Testis (tissue), 2 donors: ENCODE measurements at regions not wholly inside any gene's neighbourhood (a gene's known extent, or its start where the extent isn't known, plus 50 kb on each side); places are given as distances from the start of the nearest gene placed in this dataset.

Source experiments
- DNase-seq: peaks from one replicate; pipeline ENCODE4 v3.0.0-alpha.2; 2019
- H3K27ac ChIP-seq, 2 donors: fragments of 200-600 bp; sonication (generic); one replicate each; pipeline ENCODE4 v1.5.1; 2019
- H3K27me3 ChIP-seq: fragments of 200-600 bp; sonication (generic); one replicate; pipeline ENCODE4 v1.5.1; 2019
- H3K36me3 ChIP-seq: fragments of 200-600 bp; sonication (generic); one replicate; pipeline ENCODE4 v1.5.1; 2017; ENCODE audit warnings: low read depth; ENCODE audit errors: missing control alignments
- H3K4me1 ChIP-seq: fragments of 200-600 bp; sonication (generic); one replicate; pipeline ENCODE4 v1.5.1; 2019
- H3K4me3 ChIP-seq, 2 donors: fragments of 200-600 bp; sonication (generic); one replicate each; pipeline ENCODE4 v1.5.1; 2017 to 2019
- H3K9me3 ChIP-seq: fragments of 200-600 bp; sonication (generic); one replicate; pipeline ENCODE4 v1.5.1; 2017
- POLR2A ChIP-seq: fragments of 450-650 bp; IDR thresholded peaks from one replicate; pipeline ENCODE4 v1.6.1; 2017; ENCODE audit warnings: antibody characterized with exemption, mild to moderate bottlenecking, moderate library complexity
- WGBS, 2 donors: methylation state at CpG; one replicate each; pipeline ENCODE4 v1.1.5; 2018; 5-methylcytosine and 5-hydroxymethylcytosine counted together
- intact Hi-C: fragments of 100-400 bp; cut with DNase I; formaldehyde crosslinking; loops from one replicate; pipeline ENCODE4 v1.15.1; 2023; ENCODE audit warnings: low total_unique reads
- TF ChIP-seq, protein P1 (sequence below), 3 experiments: fragments of 450-650 bp in 2 of 3; fragments of 200-600 bp in 1 of 3; sonication (generic) in 1 of 3; IDR thresholded peaks; one replicate each; pipeline ENCODE4 v1.5.1; 2016 to 2019; ENCODE audit warnings: antibody characterized with exemption in 3 of 3, mild to moderate bottlenecking in 2 of 3, moderate library complexity in 1 of 3

DNA sequence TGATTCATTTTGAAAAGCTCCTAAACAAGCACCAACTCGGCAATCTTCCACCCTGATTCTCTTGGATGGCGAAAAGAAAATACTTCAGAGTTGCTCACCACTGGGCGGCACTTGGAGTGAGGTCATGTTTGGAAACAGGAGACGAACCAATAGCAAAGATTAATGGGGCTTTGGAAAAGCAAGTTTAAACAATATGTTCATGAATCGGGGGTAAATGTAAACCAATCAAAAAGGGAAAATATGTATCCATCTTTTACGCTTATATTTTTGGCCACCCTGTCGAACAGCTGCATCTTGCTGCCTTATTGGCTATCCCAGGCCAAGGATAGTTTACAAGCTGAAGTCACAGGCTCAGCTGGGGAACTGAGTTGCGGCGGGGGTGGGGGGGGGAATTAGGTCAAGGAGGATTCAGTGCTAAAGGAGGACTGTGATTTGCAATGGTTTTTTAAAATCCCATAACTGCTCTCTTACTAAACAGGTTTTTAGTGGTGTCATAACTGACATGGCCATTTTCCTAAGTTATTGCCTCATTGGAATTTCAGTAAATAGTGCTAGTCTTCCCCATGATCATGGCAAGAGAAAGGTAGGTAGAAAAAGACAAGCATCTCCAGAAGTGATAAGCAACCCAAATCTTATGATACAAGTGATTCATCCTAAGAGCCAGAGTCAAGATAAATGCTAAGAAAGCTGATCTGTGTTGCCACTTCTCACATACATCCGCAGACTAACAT lies 210.6 kb downstream of the PHLDA1 start:
- 89% methylated on average over 10 of the region's 10 CpGs for WGBS, 2 donors
- intact Hi-C loops, result no loop called here
- Histone ChIP-seq H3K4me3 (no peak overlapping the region), H3K4me1 (no peaks in the 10 kb centered on the region), H3K27me3 (no peaks in the 10 kb centered on the region), H3K36me3 (no peaks in the 10 kb centered on the region), H3K9me3 (no peaks in the 10 kb centered on the region), H3K27ac (no peak overlapping the region)
- DNase-seq, result no peak
- TF ChIP-seq POLR2A, result no peak
- TF ChIP-seq, protein P1, sequence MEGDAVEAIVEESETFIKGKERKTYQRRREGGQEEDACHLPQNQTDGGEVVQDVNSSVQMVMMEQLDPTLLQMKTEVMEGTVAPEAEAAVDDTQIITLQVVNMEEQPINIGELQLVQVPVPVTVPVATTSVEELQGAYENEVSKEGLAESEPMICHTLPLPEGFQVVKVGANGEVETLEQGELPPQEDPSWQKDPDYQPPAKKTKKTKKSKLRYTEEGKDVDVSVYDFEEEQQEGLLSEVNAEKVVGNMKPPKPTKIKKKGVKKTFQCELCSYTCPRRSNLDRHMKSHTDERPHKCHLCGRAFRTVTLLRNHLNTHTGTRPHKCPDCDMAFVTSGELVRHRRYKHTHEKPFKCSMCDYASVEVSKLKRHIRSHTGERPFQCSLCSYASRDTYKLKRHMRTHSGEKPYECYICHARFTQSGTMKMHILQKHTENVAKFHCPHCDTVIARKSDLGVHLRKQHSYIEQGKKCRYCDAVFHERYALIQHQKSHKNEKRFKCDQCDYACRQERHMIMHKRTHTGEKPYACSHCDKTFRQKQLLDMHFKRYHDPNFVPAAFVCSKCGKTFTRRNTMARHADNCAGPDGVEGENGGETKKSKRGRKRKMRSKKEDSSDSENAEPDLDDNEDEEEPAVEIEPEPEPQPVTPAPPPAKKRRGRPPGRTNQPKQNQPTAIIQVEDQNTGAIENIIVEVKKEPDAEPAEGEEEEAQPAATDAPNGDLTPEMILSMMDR (IDR thresholded peaks at IDR 0.05), result no peak

DNA sequence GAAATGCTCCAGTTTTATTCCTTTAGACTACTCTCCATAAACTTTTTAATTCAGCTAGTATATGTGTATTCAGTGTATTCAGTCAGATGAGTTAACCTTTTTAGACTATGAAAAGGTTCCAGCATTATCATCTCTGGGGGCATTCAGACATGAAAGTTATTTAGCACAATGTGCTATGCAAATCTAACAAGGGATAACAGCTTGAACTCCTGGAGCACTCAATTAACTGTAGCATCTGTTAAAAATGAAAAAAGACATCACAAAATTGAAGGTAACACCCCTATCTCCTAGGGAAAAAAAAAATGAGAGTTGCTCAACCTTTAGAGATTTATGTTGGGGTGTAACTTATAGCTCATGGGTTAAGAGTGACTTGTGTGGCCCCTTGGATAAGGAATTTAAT lies 211.5 kb downstream of the PHLDA1 start:
- Histone ChIP-seq H3K27me3 (no peaks in the 10 kb centered on the region), H3K27ac (no peak overlapping the region), H3K4me3 (no peak overlapping the region), H3K9me3 (no peaks in the 10 kb centered on the region), H3K4me1 (peaks cover 2% of the 10 kb centered on the region), H3K36me3 (no peaks in the 10 kb centered on the region)
- TF ChIP-seq, protein P1 (IDR thresholded peaks at IDR 0.05), result no peak
- no peak for TF ChIP-seq POLR2A
- intact Hi-C loops, result no loop called here
- no peak for DNase-seq

DNA sequence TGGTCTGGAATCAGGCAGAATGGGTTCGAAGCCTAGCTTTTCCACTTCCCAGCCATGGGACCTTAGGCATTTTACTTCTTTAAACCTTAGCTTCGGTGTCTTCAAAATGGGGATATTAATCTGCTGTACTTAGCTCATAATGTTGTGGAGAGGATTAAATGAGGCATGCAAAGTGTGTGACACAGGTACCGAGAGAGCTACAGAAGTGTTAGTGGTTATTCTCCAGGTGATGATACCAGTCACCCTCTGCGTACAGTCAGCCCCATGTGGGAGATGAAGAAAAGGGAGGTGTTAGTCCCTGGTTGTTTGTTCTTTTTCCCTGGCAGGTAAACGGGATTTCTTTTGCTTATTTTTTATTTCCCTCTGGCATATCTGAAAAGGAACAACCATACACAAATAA lies 212.1 kb downstream of the PHLDA1 start:
- Histone ChIP-seq H3K4me1 (peaks cover 5% of the 10 kb centered on the region), H3K27ac (no peak overlapping the region)

DNA sequence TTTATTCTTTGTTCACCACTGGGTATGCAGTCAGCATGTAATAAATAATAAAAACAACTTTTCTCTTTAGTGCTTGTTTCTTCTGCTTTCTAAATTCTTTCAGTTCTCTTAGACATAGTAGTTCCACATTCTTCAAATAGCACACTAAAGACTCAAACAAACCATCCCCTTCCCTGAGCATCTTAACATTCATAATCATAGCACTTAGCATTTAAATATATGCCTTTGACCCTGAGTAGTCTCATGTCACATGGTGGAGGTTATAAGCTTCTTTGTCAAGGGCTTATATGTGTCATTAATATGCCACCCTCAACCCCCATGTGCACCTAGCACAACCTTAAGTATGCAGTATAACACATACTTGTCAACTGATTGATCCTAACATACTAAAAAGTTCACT lies 212.7 kb downstream of the PHLDA1 start:
- Histone ChIP-seq H3K36me3 (no peaks in the 10 kb centered on the region), H3K9me3 (no peaks in the 10 kb centered on the region), H3K27ac (no peak overlapping the region), H3K4me3 (no peak overlapping the region), H3K27me3 (no peaks in the 10 kb centered on the region), H3K4me1 (peaks cover 5% of the 10 kb centered on the region)
- no peak for DNase-seq
- TF ChIP-seq POLR2A, result no peak
- TF ChIP-seq, protein P1 (IDR thresholded peaks at IDR 0.05), result no peak
- intact Hi-C loops, result no loop called here

More for the DNA sequence above, 212.1 kb downstream of the PHLDA1 start:
- DNase-seq, result no peak
- Histone ChIP-seq H3K4me3 (no peak overlapping the region), H3K36me3 (no peaks in the 10 kb centered on the region), H3K27me3 (no peaks in the 10 kb centered on the region), H3K9me3 (no peaks in the 10 kb centered on the region)
- intact Hi-C loops, result no loop called here
- TF ChIP-seq, protein P1 (IDR thresholded peaks at IDR 0.05), result no peak
- no peak for TF ChIP-seq POLR2A
- 92% methylated on average over 5 of the region's 5 CpGs for WGBS, 2 donors

DNA sequence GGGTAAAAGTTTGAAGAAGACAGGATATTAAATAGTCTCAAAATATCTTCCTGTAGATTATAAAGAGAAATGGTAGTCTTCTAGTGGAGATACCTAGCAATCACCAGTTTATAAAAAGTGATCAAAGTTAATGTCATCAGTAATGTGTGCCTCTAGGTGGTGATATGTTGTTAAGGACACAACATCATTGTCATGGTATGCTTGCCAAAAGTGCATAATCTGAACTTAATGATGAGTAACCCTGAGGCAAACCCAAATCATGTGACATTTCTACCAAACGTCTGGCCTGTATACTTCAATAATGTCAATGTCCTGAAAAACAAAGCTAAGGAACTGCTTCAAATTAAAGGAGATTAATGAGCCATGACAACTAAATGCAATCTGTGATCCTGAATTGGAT lies 214.7 kb downstream of the PHLDA1 start:
- H3K27ac ChIP-seq, result no peak overlapping the region
- H3K9me3 ChIP-seq, result no peaks in the 10 kb centered on the region
- intact Hi-C loops, result no loop called here
- H3K4me3 ChIP-seq, result no peak overlapping the region
- no peaks in the 10 kb centered on the region for H3K36me3 ChIP-seq
- no peak for DNase-seq
- H3K4me1 ChIP-seq, result peaks cover 5% of the 10 kb centered on the region
- H3K27me3 ChIP-seq, result no peaks in the 10 kb centered on the region
- WGBS, 2 donors, result 33 to 39% methylated on average over 1 of the region's 1 CpG
- TF ChIP-seq, protein P1 (IDR thresholded peaks at IDR 0.05), result no peak
- TF ChIP-seq POLR2A, result no peak
